ENCODE measurements at regions not wholly inside any gene's neighbourhood (a gene's known extent, or its start where the extent isn't known, plus 50 kb on each side); places are given as distances from the start of the nearest gene placed in this dataset.

- no peak for DNase-seq
These were observed 1312.0 kb upstream of the WWC1 start for GRCh38 chr5:166979307-166979895.

DNA sequence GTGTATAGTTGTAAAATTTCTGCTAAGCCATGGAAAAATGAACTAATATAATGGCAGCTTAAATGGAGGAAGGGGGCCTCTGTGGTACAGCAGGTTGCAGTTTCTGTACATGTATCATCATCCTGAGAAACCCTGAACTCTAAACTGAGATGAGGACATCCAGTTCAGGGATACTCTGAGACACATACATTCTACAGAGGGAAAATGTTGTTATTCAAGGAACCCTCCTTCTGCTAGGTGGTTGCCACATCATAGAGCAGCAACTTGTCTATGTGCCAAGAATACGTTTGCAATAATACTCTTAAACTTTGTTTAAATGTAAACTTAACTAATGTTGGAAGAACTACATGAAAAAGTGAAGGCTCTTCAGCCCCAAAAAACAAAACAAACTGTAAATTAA, 1310.8 kb upstream of the WWC1 start:
- DNase-seq = no peak

DNA sequence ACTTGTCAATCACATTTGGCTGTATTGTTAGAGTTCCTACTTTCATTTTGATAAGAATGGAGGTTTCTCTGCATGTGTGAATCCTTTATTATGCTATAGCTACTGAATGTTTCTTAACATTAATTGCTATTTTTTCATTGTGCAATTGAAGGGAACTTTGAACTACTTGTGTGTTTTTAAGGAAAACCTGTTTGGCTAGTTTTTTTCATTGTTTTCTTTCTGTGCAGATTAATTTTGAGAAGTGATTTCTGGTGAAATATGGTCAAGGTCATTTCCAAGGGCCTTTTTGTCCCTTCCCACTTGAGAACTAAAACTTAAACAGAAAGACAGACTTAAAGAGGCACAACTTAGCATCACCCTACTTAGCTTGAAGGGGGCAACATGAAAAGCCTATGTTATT, 1309.2 kb upstream of the WWC1 start:
- no peak for DNase-seq

- DNase-seq = no peak
These were observed 1299.8 kb upstream of the WWC1 start for GRCh38 chr5:166991601-166992000.

DNA sequence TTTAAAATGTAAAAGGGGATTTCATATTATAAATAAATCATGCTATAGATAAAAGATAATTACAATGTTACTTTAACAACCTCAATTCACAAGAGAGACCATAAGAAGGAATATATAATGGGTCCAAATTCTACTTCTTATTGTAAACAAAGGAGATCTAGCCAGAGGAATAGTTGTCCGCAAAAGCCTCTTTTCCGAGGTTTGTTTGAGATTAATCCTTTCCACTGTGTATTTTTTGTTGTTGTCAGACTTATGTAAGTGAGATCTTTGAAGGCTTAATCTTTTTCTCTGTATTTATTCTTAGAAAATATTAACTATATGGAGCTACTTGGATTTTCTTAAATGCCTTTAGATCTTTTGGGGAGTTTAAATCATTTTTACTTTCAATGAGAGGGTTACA, 1299.3 kb upstream of the WWC1 start:
- DNase-seq = no peak

DNA sequence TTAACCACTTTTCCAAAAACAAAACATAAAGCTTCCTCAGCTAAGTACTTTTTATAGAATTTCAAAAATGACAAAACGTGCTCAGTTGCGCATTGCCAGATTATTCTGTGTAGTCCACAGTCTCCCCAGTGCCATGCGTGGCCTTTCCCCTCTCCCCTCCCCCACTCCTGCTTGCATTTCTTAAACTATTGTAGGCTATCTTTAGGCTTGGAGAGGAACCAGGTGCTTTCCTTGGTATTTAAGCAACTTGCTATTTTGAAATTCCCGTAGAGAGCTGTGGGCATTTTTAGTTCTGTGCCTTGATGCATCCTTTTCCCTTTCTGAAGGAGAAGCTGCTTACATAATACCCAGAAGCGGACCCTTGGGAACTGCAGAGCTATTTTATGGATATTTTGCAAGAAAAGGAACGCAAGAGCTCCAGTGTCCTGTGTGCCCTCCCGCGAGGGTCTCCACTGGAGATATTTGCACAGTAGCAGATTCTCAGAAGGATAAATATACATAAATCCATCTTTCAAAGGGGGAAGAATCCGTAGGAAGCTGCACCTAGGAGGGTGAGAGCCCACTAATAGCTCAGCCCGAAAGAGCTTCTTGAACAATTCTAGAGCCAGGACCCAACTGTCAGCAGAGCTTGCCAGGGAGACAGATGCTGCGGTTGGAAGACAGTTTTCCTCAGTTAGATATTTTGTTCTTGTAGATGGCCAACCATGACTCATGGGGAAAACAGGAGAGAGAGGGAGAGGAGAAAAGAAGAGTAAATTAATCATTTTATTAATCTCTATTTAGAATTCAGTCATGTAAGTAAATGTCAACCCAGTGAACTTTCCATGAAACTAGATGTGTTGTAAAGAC, 1298.3 kb upstream of the WWC1 start:
- DNase-seq = no peak

DNA sequence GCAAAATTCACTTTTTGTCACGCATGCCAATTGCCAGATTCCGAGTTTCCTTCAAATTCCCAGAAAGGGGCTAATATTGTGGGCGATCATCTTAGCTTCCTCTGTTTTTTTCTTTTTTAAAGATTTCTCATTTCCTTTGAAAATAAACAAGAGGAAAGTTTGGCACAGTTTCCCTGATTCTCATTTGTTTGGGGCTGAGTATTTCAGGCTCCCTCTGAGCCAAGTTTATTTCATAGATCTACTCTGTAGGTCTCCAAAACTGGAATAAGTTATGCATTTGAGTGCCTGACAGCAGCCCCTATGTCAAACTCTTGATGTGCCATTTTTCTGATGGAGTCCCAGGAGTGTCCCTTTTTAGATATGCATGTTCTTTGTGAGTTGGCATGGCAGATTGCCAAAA, 1297.2 kb upstream of the WWC1 start:
- no peak for DNase-seq

GRCh38 chr5:167001246-167001645, 1290.2 kb upstream of the WWC1 start:
- no peak for DNase-seq

DNA sequence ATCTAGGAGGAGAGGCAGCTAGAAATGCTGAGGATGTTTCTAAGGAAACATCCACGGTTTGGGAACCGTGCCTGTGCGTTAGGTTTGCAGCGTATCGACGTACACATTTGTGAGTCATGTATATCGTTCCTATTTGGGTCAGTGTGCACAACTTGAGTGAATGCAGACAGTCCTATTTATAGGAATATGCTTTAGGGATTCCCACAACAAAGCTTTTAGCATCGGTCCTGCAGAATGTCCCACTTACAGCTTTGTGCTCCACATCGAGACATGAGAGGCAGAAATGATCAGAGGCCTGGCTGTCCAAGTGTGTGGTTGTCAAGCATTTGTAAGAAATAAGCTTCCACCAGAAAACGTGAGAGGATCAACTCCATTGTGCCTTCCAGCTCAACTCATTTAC, 1282.7 kb upstream of the WWC1 start:
- DNase-seq = no peak

DNA sequence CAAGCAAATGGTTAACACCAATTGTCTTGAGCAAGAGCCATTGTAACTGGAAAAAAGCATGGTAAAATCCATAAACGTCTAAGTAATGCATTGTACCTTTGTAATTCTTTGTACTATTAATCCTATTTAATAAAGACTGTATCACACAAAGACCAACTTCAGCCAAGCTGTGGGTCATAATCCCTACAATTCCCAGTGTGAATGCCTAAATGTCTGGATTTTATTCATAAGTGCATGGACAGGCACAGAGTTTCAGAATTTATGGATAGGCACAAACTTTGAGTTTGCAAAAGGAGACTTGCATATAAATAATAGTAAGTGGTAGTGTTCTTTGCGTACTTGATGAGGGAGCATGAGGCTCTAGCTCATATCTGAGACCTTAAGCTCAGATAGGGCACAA, 1280.2 kb upstream of the WWC1 start:
- DNase-seq = no peak

DNA sequence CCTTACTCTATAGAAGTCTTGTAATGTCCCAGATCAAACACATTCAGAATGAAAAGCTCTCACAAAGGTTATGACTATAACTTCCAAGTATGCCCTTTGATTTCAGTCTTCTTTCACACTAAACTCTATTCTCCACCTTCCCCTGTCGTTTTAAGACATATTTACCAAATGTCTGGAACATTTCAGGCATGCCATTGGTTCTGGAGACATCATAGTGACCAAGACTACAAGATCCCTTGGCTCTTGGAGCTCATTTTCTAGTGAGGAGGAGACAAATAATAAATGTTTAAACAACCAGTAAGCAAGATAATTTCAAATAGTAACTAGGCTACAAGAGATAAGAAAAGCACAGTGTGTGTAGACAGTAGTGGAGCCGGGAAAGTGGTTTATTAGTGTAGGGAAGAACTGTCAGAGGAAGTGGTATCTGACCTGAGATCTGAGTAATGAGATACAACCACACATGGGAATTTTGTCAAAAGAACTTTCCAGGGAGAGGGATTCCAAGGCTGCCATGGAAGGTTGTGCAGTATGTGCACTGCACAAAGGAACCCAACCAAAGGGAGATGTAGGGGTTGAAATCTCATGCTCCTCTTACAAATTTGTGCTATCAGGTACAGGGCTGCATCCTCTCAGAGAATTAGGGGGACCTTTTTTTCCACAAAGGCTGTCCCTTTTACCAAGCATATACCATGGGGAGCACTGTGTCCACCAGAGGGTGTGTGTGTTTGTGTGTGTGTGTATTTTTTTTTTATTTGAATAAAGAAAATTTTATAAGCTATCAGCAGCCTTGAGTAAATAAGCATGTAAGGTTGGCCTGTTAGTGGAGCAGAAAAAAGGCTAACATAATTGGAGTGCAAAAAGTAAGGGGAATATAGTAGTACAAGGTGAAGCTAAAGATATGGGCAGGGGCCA, 1279.1 kb upstream of the WWC1 start:
- no peak for DNase-seq

- DNase-seq = no peak
These were observed 1276.9 kb upstream of the WWC1 start for GRCh38 chr5:167014401-167015056.

DNA sequence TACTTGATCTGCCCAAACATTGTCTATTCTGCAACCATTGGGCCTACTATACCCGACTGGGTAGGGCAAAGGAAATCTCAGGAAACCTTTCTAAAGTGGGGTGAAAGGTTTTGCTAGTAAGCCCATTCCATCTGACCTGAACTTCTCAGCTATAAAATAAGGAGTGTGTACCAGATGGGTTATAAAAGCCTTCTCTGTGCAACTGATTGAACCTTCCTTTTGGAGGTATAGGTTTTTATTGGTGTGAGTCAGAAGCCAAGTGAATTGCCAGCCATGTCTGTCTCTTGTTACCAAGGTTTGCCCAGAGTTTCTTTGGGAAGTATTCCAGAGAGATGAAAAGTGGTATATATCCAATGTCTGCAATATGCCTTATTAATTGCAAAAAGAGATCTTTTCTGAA, 1271.0 kb upstream of the WWC1 start:
- no peak for DNase-seq

DNA sequence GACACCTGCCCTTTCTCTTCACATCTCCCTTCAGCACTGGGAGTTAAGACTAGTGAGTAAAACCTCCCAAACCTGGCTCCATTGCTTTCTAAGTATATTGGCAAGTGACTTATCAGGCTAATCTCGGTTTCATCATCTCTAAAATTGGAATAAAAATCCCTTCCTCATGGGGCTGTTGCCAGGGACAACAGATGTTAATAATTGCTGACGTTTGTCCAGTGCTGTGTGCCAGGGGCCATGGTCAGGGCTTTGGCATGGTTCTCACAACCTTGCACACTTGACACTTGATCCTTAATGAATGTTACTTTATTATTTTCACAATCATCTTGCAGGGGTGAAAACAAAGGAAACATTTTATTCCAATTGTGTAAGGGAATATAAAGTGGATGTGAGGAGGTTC, 1262.0 kb upstream of the WWC1 start:
- no peak for DNase-seq

DNA sequence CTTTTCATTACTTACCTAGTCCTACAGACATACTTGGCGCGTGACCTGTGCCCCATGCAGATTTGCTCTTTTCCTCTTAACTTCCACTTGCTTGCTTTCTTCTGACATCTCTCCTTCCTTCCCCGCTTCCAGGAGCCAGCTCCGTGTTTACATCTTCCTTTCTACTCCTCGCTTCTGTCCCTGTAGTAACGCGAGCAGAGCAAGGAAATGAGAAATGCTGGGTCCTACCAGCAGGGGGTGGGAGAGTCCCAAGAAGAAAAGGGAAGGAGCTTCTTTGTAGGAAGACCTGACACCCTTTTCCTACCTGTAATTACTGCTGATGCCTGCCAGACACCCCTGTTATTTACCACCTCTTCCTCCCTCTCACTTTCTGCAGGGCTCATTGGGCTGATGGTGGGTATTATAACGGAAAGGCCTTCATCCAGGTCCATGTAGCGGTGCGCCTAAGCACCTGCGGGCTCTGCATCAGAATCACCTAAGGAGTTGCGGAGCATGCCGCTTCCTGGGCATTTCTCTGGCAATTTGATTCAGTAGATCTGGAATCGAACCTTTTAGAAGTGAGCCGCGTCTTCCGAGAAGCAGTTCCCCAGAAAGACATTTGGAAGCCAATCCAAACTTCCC, 1260.8 kb upstream of the WWC1 start:
- DNase-seq = no peak

DNA sequence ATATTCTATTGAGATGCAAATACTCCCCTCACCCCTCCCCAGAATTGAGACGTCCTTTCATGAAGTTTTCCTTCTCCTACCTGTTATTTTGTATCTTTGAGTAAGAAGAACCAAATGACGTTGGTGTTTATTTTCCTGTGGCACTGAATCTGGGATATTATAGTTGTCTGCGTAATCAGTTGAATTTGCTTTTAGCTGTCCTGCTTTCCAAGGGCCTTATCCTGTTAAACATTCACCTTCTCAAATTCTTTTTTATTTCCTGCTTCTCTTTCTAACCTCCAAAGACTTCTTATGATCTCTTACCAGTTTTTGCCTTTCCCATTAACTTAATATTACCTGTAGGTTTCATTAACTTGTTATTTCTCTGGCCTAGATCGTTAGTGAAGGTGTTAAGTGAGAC, 1254.9 kb upstream of the WWC1 start:
- no peak for DNase-seq

DNA sequence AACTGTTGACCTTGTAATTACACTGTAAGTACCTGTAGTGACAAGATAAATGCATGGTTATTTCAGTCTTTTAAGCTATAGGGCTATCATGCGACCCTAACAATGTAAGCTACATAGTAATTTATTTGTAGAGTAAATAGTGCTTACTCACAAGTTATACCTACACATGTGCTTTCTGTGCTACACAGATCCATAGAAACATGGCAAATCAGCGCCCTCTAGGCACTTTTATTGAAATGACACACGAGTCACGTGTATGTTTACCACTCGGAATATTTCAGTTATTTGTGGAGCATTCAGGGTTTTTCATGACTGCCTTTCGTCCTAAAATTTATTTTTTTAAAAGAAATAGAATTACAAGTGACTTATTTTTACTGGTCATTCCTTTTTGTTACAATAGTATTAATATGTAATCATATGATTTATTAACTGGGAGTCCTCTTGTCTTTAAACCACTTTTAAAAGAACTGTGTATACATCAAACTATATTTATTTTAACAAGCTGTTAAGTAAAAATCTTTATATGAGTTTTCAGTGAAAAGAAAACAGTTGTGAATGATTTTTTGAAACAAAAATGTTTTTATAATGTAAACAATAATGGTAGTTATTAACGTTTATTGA, 1242.3 kb upstream of the WWC1 start:
- no peak for DNase-seq

DNA sequence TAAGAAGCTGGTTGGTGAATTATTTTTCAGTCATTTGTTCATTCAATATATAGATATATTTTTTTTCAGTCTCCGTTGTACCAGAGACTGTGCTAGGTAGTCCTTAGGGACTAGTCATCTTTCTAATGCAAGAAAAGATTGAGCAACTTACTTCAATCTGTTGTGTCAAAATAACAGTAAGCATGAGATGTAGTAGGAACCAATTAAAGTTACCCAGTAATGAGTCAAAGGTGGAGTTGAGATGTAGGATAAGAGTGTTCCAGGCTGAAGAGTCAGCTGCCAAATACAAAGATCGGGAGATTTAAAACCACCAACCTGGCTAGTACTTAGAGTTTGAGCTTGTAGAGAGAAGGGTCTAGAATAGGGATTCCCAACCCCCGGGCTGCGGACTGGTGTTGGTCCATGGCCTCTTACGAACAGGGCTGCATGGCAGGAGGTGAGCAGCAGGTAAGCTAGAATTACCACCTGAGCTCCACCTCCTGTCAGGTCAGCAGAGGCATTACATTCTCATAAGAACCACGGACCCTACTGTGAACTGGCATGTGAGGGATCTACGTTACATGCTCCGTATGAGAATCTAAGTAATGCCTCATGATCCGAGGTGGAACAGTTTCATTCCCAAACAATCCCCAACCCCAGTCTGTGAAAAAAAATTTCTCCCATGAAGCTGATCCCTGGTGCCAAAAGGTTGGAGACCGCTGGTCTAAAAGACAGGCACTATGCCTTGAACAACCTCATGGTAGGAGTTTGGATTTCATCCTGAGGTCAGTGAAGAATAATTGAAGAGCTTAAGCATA, 1241.5 kb upstream of the WWC1 start:
- DNase-seq = no peak

DNA sequence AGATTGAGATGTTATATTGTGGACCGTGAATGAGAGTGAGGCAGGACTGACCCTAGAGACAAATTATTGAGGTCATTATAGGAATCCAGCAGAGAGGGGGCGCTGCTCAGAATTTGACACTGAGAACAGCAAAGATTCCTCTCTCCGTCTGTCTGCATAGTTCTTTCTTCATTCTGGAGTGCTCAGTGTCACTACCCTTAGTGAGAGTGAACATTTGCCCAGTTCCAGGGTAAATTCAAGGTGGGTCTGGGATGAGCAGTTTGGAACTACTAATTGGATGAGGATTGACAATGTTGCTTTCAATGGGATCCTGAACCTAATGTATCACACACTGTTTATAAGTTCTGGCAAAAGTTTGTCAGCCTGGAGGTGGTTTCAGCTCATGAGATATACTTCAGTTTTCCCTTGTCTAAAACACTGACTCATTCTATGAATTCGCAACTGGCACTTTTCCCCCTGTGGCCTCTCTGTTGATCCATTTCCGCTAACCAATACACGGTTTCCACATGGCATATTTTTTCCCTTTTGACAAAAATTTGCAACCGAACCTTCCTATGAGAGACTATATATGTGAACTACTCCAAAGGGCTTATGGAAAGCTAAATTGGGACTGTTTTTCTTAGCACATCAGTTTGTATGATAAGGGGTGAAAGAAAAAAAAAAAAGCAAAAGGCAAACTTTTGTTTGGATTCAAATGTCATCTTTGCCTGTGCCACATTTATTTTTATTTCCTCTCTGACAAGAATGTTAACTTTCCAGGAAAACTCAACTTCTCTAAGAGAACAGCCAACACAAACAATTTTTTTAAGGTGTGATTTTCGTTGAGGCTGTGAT, 1240.7 kb upstream of the WWC1 start:
- no peak for DNase-seq

- no peak for DNase-seq
These were observed 1240.1 kb upstream of the WWC1 start for GRCh38 chr5:167051402-167051768.

DNA sequence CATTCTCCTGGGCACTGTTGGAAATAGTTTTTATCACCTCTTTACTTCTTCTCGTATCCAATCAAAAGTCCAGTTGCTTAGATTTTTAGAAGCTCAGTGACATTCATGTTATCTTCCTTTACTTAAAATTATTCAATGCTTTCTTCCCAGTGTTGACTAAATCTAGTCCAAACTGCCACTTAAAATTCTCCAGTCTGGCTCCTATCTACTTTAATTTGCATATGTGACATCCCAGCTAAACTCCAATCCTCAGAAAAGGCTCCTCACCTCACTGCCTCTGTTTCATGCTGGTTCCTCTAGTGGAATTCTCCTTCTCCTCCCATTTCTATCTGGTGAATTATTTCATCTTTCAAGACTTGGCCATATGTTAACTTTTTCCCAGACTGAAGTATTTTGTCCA, 1238.7 kb upstream of the WWC1 start:
- DNase-seq = no peak
